ENCODE measurements at regions not wholly inside any gene's neighbourhood (a gene's known extent, or its start where the extent isn't known, plus 50 kb on each side); places are given as distances from the start of the nearest gene placed in this dataset.

DNA sequence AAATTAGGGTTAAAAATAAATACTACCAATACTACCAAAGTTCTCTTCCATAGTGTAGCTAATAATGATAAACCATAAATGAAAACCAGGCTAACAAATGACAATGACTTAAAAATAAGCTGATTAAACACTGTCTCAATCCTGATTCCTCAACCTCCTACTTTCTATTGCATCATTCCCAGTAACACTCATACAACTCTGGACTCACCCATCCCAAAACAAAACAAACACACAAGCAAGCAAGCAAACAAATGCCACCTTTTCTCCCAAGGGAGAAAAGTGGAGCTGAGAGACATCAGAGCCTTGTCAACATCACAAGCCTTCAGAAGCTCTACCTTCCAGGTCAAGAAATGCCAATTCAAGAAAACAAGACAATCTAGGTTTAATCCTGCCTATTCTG, 620.7 kb downstream of the NYAP2 start:
- H3K9me2 ChIP-seq (replicated peaks; ENCODE audit: insufficient read depth, low read length), result no peaks in the 10 kb centered on the region
- H3K9ac ChIP-seq (ENCODE audit: low read length), result no peak overlapping the region
- no peak overlapping the region for H2AFZ ChIP-seq (ENCODE audit: low read depth, low read length, severe bottlenecking)
- no peak overlapping the region for H3K27ac ChIP-seq (ENCODE audit: low read depth, low read length)
- H3F3A ChIP-seq (ENCODE audit: insufficient read depth), result no peaks in the 10 kb centered on the region
- H4K20me1 ChIP-seq (ENCODE audit: low read depth, low read length), result no peaks in the 10 kb centered on the region
- H3K27me3 ChIP-seq (ENCODE audit: low read length), result no peaks in the 10 kb centered on the region
- no peaks in the 10 kb centered on the region for H3K36me3 ChIP-seq (ENCODE audit: low read length)
- no peak overlapping the region for H3K4me3 ChIP-seq (ENCODE audit: insufficient read depth, low read length, poor library complexity, severe bottlenecking)
- H3K9me3 ChIP-seq (ENCODE audit: insufficient read depth, low read length), result peaks cover 6% of the 10 kb centered on the region; the same call in 1 of the 2 replicates
- no peaks in the 10 kb centered on the region for H3K79me2 ChIP-seq (ENCODE audit: insufficient read depth, low read length)
- TF ChIP-seq EZH2phosphoT487 (conservative IDR thresholded peaks at IDR 0.05; ENCODE audit: low read length), result no peak
- TF ChIP-seq, protein P1, sequence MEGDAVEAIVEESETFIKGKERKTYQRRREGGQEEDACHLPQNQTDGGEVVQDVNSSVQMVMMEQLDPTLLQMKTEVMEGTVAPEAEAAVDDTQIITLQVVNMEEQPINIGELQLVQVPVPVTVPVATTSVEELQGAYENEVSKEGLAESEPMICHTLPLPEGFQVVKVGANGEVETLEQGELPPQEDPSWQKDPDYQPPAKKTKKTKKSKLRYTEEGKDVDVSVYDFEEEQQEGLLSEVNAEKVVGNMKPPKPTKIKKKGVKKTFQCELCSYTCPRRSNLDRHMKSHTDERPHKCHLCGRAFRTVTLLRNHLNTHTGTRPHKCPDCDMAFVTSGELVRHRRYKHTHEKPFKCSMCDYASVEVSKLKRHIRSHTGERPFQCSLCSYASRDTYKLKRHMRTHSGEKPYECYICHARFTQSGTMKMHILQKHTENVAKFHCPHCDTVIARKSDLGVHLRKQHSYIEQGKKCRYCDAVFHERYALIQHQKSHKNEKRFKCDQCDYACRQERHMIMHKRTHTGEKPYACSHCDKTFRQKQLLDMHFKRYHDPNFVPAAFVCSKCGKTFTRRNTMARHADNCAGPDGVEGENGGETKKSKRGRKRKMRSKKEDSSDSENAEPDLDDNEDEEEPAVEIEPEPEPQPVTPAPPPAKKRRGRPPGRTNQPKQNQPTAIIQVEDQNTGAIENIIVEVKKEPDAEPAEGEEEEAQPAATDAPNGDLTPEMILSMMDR (IDR thresholded peaks at IDR 0.05; ENCODE audit: insufficient read depth, low read length, poor library complexity, severe bottlenecking), result no peak
- no peak overlapping the region for H3K4me2 ChIP-seq (ENCODE audit: low read depth, low read length, poor library complexity, severe bottlenecking)

- Histone ChIP-seq H3K9me3 (ENCODE audit: insufficient read depth, low read length) (peaks cover 6% of the 10 kb centered on the region; the same call in 1 of the 2 replicates), H3K4me3 (ENCODE audit: insufficient read depth, low read length, poor library complexity, severe bottlenecking) (no peak overlapping the region), H2AFZ (ENCODE audit: low read depth, low read length, severe bottlenecking) (no peak overlapping the region), H3F3A (ENCODE audit: insufficient read depth) (no peaks in the 10 kb centered on the region), H3K9ac (ENCODE audit: low read length) (no peak overlapping the region), H3K9me2 (replicated peaks; ENCODE audit: insufficient read depth, low read length) (no peaks in the 10 kb centered on the region), H3K27me3 (ENCODE audit: low read length) (no peaks in the 10 kb centered on the region), H3K4me2 (ENCODE audit: low read depth, low read length, poor library complexity, severe bottlenecking) (no peak overlapping the region), H3K79me2 (ENCODE audit: insufficient read depth, low read length) (no peaks in the 10 kb centered on the region), H3K27ac (ENCODE audit: low read depth, low read length) (no peak overlapping the region), H4K20me1 (ENCODE audit: low read depth, low read length) (no peaks in the 10 kb centered on the region), H3K36me3 (ENCODE audit: low read length) (no peaks in the 10 kb centered on the region)
- TF ChIP-seq EZH2phosphoT487 (conservative IDR thresholded peaks at IDR 0.05; ENCODE audit: low read length), result no peak
- TF ChIP-seq, protein P1 (IDR thresholded peaks at IDR 0.05; ENCODE audit: insufficient read depth, low read length, poor library complexity, severe bottlenecking), result no peak
Observed at GRCh38 chr2:226018641-226019040, 619.1 kb downstream of the NYAP2 start.

DNA sequence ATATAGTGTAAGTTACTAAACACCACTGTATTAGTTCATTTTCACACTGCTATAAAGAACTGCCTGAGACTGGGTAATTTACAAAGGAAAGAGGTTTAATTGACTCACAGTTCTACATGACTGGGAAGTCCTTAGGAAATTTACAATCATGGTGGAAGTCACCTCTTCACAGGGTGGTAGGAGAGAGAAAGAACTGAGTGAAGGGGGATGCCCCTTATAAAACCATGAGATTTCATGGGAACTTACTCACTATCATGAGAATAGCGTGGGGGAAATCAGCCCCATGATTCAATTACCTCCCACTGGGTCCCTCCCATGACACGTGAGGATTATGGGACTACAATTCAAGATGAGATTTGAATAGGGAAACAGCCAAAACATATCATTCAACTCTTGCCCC, 618.0 kb downstream of the NYAP2 start:
- H4K20me1 ChIP-seq (ENCODE audit: low read depth, low read length), result no peaks in the 10 kb centered on the region
- no peak overlapping the region for H2AFZ ChIP-seq (ENCODE audit: low read depth, low read length, severe bottlenecking)
- H3K9me2 ChIP-seq (replicated peaks; ENCODE audit: insufficient read depth, low read length), result no peaks in the 10 kb centered on the region
- H3K79me2 ChIP-seq (ENCODE audit: insufficient read depth, low read length), result no peaks in the 10 kb centered on the region
- no peak overlapping the region for H3K4me3 ChIP-seq (ENCODE audit: insufficient read depth, low read length, poor library complexity, severe bottlenecking)
- H3F3A ChIP-seq (ENCODE audit: insufficient read depth), result no peaks in the 10 kb centered on the region
- H3K4me2 ChIP-seq (ENCODE audit: low read depth, low read length, poor library complexity, severe bottlenecking), result no peak overlapping the region
- H3K36me3 ChIP-seq (ENCODE audit: low read length), result no peaks in the 10 kb centered on the region
- no peak overlapping the region for H3K9ac ChIP-seq (ENCODE audit: low read length)
- H3K27ac ChIP-seq (ENCODE audit: low read depth, low read length), result no peak overlapping the region
- H3K27me3 ChIP-seq (ENCODE audit: low read length), result no peaks in the 10 kb centered on the region
- H3K9me3 ChIP-seq (ENCODE audit: insufficient read depth, low read length), result peaks cover 6% of the 10 kb centered on the region; the same call in 1 of the 2 replicates
- TF ChIP-seq, protein P1 (IDR thresholded peaks at IDR 0.05; ENCODE audit: insufficient read depth, low read length, poor library complexity, severe bottlenecking), result no peak
- TF ChIP-seq EZH2phosphoT487 (conservative IDR thresholded peaks at IDR 0.05; ENCODE audit: low read length), result no peak
